ENCODE measurements at regions not wholly inside any gene's neighbourhood (a gene's known extent, or its start where the extent isn't known, plus 50 kb on each side); places are given as distances from the start of the nearest gene placed in this dataset.

GRCh38 chr11:105553025-105553424, 56.8 kb upstream of the GRIA4 start:
- no peak for DNase-seq (ENCODE audit: low spot score)

- no peak for DNase-seq (ENCODE audit: low spot score)
Observed at GRCh38 chr11:105548359-105548758, 61.5 kb upstream of the GRIA4 start.

- DNase-seq (ENCODE audit: low spot score) = no peak
Observed at GRCh38 chr11:105538588-105538987, 71.3 kb upstream of the GRIA4 start.

- DNase-seq (ENCODE audit: low spot score) = no peak
Observed at GRCh38 chr11:105537531-105537930, 72.3 kb upstream of the GRIA4 start.

- no peak for DNase-seq (ENCODE audit: low spot score)
Observed at GRCh38 chr11:105524286-105524685, 85.6 kb upstream of the GRIA4 start.

- no peak for DNase-seq (ENCODE audit: low spot score)
Observed at GRCh38 chr11:105520706-105521345, 89.0 kb upstream of the GRIA4 start.

GRCh38 chr11:105507496-105508254, 102.2 kb upstream of the GRIA4 start:
- no peak for DNase-seq (ENCODE audit: low spot score)

GRCh38 chr11:105492010-105492409, 117.9 kb upstream of the GRIA4 start:
- DNase-seq (ENCODE audit: low spot score) = no peak

- DNase-seq (ENCODE audit: low spot score) = no peak
Observed at GRCh38 chr11:105491394-105491793, 118.5 kb upstream of the GRIA4 start.

- no peak for DNase-seq (ENCODE audit: low spot score)
Observed at GRCh38 chr11:105490333-105490732, 119.5 kb upstream of the GRIA4 start.

GRCh38 chr11:105489446-105489845, 120.4 kb upstream of the GRIA4 start:
- DNase-seq (ENCODE audit: low spot score) = no peak

GRCh38 chr11:105486929-105487328, 122.9 kb upstream of the GRIA4 start:
- no peak for DNase-seq (ENCODE audit: low spot score)

- DNase-seq (ENCODE audit: low spot score) = no peak
Observed at GRCh38 chr11:105469931-105470330, 139.9 kb upstream of the GRIA4 start.

GRCh38 chr11:105468154-105468553, 141.7 kb upstream of the GRIA4 start:
- DNase-seq (ENCODE audit: low spot score) = no peak

GRCh38 chr11:105466582-105467228, 143.2 kb upstream of the GRIA4 start:
- no peak for DNase-seq (ENCODE audit: low spot score)

- no peak for DNase-seq (ENCODE audit: low spot score)
Observed at GRCh38 chr11:105458071-105458470, 151.8 kb upstream of the GRIA4 start.

- DNase-seq (ENCODE audit: low spot score) = no peak
Observed at GRCh38 chr11:105456950-105457349, 152.9 kb upstream of the GRIA4 start.

GRCh38 chr11:105449100-105449734, 160.7 kb upstream of the GRIA4 start:
- DNase-seq (ENCODE audit: low spot score) = no peak

GRCh38 chr11:105448703-105449079, 161.2 kb upstream of the GRIA4 start:
- DNase-seq (ENCODE audit: low spot score) = no peak

GRCh38 chr11:105447936-105448702, 161.8 kb upstream of the GRIA4 start:
- DNase-seq (ENCODE audit: low spot score) = no peak

- DNase-seq (ENCODE audit: low spot score) = no peak
Observed at GRCh38 chr11:105443623-105444022, 166.2 kb upstream of the GRIA4 start.
